Stimulated activated CD4-positive, alpha-beta T cell treated with anti-CD3 and anti-CD28 coated beads, Interleukin-2, amount 100 ng/mL, for 24 hours (primary cell): ENCODE measurements at regions not wholly inside any gene's neighbourhood (a gene's known extent, or its start where the extent isn't known, plus 50 kb on each side); places are given as distances from the start of the nearest gene placed in this dataset.
"Not testable (repeated sequence)": the region's sequence is repeated elsewhere in the genome, so short reads cannot be mapped to it uniquely, and the experiment has no call there.

Experiments
- DNase-seq, 2 donors: peaks; one replicate each; pipeline ENCODE4 v3.0.0-alpha.2; 2020

DNA sequence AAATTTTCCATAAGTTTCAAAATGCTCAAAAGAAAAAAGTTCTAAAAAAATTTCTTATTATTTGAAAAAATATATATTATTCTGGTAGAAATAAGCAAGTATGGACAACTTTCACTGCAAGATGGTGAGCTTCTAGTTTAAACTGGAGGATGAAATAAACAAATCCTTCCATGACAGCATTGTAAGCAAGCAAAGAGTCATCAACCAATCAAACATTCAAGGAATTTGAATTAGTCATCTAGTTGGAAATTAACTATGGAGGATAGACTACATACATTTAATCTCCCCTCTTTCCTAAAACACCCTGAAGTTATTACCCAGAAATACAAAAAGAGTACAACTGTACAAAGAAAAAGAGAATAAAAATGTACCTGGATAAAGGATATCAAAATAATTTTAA is 51.0 kb upstream of the IRX5 start:
- no peak for DNase-seq

DNA sequence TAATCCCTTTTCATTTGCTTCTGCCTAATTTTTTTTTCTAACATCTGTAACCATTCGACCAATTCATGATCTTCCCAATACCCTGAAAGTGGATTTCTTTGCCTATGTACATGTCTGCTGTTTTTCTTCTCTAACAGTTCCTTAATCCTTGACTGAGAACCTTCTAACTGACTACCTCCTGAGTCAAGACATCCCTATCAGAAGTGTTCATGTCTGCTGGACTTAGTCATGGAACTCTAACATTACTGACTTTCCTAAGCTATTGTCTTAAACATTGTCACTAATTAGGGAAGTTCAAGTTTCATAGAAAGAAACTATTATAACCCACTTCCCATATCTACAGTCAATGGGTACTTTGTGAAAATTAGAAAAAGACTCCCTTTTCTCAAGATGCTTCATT is 52.4 kb upstream of the IRX5 start:
- no peak for DNase-seq

DNA sequence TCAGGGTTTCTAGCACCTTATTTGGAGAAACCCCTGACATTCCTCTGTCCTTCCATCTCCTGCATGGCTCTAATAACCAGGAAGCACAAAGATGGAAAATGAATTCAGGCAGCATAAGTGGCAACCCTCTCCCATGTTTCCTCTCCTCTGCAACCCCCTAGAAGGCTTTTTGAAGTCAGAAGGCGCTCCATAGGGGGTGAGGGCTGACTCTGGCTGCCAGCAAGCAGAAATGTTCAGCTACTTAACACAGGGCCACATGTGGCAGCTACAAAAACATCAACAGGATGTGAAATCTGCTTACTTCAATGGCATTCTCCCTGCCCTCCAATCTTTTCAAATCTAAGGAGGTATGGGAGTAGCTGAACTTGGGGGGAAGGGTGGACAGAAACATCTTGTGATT is 55.2 kb upstream of the IRX5 start:
- DNase-seq: no peak

DNA sequence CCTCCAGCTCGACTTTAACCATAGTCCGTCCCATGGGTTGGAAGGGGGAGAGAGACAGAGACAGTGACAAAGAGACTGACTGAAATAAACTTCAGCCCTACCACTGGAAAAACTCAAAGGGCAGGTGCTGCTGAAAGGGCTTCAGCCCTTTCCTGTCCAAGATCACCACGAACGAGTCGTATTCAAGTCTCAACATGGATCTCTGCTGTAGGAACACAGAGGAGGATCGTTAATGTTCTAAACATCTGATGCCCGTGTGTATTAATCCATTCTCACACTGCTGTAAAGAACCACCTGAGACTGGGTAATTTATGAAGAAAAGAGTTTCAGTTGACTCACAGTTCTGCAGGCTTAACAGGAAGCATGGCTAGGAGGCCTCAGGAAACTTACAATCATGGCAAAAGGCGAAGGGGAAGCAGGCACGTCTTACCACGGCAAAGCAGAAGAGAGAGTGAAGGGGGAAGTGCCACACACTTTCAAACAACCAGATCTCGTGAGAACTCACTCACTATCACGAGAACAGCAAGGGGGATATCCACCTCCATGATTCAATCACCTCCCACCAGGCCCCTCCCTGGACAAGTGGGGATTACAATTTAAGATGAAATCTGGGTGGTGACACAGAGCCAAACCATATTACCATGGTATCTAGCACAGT is 56.8 kb upstream of the IRX5 start:
- DNase-seq: not testable (repeated sequence)

DNA sequence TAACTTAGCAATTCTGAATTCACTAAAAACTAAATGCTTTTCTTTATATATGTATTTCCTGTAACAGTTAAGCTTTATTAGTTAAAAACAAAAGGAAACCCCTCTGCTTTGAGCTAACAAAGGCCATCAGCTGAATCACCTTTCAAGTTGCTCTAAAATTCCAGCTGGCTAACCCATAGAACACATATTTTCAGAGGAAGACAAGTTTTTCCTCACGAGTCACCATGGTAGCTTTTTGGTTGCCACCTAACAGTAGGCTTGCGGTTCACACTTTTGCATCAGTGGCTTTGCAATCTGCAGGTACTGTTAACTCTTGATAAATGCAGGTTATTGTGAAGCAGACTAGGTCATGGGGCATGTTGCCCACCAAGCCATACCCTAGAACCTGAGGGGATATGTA is 57.6 kb upstream of the IRX5 start:
- DNase-seq: no peak

DNA sequence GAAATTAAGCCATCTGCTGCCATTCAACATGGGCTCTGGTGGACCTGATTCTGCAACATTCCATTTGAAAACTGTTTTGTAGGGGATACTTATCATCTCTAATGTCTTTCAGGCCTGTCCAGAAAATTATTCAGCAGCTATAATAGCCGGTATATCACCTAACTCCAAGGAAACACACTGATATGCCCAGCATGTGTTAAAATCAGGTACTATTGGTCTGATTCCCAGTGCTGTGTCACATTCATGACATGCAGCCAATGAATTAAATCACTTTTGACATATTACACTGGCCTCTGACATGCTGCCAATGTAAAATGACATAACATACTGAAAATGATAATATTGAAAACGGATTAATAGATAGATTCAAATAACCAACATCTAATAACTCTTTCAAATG is 60.5 kb upstream of the IRX5 start:
- no peak for DNase-seq

DNA sequence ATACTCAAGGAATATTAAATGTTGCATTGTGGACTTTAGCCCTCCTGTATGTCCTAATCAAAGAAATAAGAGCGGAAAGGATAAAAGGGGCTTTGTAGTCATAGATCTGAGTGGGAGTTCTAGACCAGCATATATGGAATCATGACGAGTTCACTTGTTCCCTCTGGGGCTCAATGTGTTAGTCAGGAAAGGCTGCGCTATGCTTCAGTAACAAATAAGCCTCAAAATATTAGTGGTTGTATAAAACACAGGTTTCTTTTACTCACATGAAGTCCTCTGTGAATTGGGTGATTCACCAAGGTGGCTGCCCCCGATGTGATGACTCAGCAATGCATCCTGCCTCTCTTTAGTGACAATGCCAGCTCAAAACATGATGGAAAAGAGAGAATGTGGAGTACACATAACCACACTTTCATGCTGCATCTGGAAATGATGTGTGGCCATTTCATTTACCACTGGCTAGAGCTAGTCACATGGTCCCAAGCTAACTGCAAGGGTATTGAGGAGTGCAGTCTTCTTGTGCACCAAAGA is 63.3 kb upstream of the IRX5 start:
- DNase-seq: peak in 1 of 2 donors; percentile 2

DNA sequence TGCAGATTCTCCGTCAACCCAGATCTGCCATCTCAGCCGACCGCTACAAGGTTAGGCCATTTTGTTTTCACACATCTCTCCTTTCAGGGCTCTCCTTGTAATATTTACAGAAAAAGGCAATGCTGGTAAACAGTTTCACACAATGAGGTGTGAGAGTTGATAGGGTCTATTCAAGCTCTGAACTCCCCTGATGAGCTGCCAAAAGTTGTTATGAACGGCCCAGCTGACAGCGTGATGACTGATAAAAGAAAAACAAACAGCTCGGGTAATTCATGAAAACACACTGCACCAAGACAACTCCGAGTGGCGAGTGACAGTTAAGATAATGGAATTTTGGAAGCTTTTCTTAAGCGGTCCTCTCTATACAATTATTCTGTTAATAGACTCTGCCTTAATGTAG is 68.1 kb upstream of the IRX5 start:
- DNase-seq: no peak

DNA sequence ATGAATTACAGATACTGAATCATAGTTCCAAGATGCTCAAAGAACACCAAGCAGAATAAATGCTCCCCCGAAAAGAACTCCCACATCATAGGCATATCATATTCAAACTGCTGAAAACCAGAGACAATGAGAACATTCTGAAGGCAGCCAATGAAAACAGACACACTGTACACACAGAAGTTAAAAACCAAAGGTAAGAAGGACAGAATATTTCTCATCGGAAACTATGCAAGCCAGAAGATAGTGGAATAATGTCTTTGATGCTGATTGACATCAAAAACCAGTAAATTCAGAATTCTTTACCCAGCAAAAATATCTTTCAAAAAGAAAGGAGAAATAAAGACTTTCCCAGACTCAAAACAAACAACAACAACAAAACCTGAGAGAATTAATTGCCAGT is 73.8 kb upstream of the IRX5 start:
- DNase-seq: no peak

DNA sequence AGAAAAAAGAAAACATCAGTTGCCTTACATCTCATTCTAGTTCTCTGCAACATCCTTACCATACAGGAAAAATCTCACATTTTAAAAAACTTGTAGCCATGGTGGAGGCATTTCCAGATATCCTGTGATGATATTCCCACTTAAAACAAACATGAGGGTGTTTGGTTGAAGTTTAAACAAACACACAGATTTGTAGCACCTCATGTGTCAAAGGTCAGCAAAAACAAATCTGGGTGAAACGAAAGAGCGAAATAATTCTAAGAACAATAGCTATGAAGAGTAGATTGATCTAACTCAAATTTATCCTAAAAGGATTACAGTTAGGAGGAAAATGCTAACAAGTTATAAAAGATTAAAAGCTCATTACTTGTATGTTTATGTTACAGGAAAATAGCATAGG is 83.1 kb upstream of the IRX5 start:
- DNase-seq: no peak

DNA sequence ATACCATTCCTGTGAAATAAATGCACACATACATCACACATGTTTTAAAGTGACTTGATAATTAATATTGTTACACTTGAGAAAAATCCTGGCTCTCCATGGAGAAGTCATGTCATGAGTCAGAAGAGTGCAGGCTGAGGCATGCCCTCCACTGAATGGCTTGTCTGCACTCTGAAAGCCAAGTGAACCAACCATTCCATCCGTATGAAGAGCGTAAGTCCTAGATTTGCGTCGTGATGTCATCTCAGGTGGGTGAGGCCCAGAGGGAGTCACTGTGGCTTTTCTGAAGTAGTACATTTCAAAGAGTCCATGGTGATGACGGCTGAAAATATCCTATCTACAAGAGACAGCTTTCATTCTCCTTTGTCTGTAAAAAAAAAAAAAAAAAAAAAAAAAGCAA is 83.5 kb upstream of the IRX5 start:
- no peak for DNase-seq

DNA sequence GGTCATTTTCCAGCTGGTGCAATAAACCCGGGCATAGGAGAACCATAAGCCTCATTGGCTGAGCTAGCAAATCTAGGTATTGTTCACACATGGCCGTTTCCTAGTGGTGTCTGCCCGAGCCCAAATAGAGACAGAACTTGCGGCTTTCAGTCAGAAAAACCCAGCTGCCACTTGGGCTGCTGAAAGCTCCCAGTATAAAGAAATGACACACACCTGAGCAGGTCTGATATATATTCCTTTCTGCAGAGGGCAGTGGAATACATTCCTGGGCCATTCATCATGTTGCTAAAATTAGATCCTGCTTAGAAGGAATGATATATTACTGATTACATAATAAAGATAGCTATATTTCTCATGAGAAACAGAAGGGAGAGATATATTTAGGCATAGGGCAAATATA is 83.9 kb upstream of the IRX5 start:
- DNase-seq: no peak

DNA sequence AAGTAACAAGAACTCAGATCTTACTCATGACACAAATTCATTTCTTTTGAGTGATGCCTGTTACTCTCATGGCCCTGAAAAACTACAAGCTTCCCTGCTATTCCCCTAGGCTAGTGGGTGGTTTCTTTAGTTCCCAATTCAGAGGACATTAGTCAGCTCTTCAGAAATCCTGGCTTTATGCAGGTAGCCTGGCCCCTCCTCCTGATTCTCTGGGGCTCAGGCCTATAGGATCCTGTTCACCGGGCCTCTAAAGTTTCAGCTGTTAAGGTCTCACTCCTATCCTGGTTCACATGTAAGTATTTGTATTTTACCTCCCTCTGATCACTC is 87.3 kb upstream of the IRX5 start:
- no peak for DNase-seq

DNA sequence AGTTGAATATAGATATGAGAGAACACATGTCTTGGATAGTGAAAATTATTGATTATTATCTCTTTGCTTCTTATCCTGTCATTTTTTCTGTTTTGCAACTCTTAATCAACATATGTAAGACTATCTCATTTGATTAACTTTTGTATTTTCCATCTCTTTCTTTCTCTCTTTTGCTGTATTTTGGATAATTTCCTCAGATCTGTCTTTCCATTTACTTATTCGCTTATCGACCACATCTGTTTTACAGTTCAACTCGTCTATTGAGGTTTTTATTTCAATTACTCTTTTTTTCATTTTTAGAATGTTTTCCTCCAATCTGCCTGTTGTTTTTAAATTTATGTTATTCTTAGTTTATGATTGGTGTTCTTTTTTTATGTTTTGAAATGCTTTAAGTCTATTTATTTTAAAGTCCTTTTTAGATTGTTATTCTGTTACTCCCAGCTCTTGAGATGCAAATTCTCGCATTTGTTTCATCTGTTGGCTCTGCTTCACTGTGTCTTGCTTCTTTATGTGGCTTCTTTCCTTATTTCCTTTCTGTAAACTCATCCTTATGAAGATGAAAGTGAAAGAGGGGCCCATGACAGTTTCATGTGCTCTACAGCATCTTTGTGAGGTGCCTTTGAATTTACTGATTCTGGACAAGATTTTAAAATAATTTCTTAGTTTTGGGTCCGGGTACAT is 87.8 kb upstream of the IRX5 start:
- no peak for DNase-seq

DNA sequence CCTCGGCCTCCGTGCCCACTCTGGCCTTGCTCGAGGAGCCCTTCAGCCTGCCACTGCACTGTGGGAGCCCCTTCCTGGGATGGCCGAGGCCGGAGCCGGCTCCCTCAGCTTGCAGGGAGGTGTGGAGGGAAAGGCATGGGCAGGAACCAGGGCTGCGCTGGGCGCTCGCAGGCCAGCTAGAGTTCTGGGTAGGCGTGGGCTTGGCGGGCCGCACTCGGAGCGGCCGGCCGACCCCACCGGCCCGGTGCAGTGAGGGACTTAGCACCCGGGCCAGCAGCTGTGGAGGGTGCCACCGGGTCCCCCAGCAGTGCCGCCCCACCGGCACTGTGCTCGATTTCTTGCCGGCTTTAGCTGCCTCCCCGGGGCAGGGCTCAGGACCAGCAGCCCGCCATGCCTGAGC is 101.0 kb upstream of the IRX5 start:
- DNase-seq: no peak

DNA sequence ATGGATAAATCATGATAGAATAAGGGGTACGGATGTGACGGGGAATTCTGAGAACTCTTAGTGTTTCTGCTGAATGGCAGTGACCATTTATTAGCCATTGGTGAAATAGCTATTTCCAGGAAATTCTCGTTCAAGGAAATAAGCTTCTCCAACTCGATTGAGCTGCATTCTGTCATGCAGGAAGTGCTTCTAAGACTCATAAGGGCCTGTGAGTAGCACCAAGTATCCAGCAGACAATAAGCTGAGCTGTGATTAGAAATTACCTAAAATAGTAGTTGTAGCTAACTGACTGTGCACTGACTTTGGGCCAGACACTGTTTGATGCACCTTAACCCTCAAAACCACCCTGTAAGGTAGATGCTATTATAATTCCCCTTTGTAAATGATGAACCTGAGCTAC is 107.8 kb upstream of the IRX5 start:
- no peak for DNase-seq

DNA sequence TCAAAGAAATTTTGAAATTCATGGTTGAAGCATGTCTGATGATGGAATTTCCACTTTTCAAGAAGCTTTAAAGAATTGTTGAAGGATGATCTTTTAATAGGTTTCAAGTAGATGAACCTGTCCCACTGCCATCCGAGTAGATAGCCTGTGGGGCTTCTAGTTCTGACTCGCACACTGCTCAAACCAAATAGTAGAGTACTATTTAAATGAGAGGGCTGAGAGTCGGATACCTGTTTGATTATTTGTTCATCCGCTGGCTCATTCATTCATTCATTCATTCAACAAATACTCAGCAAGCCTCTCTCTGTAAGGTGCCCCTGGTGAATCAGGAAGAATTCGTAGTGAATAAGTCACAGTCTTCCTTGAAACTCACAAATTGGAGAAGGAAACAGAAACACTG is 108.2 kb upstream of the IRX5 start:
- no peak for DNase-seq

DNA sequence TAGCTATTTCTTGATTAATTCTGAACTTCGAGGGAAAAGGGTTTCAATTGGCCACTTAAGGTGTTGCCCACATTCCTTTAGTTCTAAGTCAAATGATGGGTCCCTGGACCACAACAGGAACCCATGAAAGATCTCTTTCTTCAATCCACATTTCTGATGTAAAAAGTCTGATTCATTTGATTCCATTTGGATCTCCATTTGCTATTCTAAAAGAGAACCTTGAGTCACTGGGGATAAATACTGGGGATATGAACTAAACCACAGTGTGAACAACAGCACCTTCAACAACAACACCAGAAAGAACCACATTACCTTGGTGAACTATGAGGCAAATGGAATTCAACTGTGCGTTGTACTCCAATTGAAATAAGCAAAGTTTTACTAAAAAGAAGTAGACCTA is 108.9 kb upstream of the IRX5 start:
- DNase-seq: no peak

DNA sequence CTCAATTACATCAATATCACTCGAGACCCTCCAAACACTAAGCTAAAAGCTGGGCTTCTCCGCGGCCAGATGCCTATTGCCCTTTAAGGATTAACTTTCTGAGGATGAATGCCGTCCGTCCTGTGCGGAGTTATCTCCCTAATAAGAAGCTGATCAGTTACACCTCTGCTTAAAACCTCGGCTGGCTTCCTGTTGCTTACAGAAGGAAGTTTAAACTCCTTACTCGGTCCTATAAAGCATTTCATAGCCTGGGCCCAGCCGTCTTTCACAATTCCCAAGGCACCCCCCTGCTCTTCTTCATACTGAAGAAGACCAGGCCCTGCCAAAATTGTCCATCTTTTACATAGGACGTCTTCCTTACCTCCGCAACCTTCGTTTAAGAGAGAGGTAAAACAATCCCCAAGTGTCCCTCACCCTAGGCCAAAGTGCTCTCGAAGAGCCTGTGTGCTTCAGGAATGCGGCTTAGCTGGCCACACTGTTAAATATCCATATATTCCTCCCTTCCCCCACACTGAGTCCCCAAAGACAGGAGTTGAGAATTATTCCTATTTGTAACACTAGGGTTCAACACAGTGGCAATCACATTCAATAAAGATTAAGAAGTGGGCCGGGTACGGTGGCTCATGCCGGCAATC is 112.6 kb upstream of the IRX5 start:
- DNase-seq: no peak

DNA sequence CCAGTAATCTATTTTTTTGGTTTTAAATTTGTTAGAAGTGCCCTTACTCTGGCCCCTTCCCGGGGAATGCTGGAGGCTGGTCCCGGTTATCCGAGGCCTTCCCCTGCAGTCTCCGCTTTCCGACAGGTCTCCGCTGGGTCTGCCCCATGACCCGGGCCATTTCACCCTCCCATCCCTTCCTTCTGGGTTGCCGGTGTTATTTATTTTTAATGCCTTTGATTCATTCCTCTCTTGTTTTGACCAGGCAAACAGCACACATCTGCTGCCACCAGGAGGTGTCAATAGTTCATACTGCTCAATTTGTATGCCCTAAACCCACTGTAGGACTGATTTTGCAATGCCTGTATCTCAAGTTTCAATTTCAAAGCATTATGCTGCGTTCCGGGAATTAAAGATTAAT is 113.2 kb upstream of the IRX5 start:
- DNase-seq: no peak

DNA sequence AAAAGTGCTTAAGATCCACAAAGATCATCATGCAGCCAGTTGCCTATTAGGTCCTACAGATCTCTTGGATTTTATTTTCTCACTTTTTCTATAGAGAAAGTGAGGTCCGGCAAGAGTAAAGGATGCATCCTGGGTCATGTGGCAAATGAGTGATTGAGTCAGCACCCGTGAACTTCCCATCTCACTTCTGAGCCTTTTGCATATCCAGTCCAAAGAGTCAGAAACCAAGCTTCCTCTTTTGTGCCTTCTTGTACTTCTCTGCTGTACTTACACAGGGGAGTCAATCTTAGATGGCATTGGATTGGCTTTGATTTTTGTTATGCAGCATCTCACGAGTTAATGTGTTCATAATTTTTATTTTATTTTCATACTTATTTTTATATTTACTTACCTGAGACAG is 114.2 kb upstream of the IRX5 start:
- no peak for DNase-seq

DNA sequence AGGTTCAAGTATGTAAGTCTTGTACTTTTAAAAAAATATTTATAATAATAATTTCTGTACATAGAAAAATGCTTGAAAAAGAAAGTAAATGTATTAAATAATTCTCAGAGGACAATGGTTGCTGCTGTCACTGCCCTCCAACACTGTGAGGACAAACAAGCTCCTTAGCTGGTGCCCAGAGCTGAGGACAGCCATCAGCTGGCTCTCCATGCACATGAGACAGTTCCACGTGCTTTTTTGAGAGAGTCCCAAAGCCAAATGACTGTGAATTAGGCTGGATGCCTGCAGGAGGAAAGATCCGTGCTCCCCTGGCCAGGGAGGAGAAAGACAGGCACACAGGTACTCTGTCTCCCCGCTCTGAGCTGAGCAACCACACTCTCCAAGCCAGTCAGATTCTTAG is 115.5 kb upstream of the IRX5 start:
- no peak for DNase-seq

DNA sequence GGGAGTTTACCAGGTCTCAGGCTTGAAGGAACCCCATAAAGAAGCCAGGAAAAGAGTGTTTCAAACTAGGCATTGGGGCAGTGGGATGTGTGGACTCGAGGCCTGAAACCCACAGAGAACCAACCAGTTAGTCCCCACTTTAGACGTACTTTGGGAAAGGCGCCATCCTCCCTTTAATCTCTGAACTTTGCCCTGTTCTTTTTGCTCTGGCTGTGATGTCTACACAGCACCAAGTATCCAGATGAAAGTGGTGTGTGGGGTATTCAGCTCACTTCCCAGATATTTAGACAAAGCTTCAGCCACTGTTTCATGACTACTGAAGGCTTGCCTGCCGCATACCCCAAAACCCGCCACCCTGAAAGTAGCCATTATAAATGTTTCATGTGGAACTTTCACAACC is 116.9 kb upstream of the IRX5 start:
- no peak for DNase-seq

DNA sequence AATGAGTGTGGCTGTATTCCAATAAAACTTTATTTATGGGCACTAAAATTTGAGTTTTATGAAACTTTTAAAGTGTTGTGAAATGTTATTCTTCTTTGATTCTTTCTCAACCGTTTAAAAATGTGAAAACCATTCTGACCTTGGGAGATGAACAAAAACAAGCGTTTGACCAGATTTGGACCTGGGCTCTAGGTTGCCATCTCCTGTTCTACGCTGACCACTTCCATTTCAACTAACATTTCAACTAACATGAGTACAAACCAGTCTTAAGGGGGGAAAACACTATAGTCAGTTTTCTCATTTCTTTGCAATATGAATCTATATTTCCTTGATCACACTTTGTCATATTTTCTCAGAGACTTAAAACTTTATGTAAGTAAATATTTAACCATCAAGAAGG is 118.4 kb upstream of the IRX5 start:
- DNase-seq: no peak

DNA sequence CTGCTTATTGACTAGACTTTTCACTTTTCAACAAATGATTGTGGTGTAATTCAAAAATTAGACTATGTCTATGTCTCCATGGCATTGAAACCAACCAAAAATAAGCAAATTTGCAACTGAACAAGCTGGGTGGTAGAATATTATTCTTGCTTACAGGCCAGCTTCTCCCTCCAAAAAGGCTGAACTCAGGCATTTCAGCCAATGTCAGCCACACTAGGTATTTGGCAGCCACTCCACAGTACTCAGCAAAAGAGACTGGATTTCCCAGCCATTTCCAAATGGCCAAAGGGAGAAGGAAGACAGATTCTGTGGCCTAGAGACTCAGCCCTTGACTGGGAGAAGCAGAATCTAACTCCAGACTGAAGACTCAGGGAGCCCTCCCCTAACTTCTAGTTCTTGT is 121.8 kb upstream of the IRX5 start:
- no peak for DNase-seq
